HG03457 (cell line): ENCODE measurements at regions not wholly inside any gene's neighbourhood (a gene's known extent, or its start where the extent isn't known, plus 50 kb on each side); places are given as distances from the start of the nearest gene placed in this dataset.
"Not testable (repeated sequence)": the region's sequence is repeated elsewhere in the genome, so short reads cannot be mapped to it uniquely, and the experiment has no call there.

Source experiments
- ATAC-seq: cut with Tn5 transposase; IDR thresholded peaks from one replicate; pipeline ENCODE4 v1.9.1; 2021; ENCODE audit warnings: moderate number of reproducible peaks; ENCODE audit not compliant: unreplicated experiment

- ATAC-seq, result no peak
Measured at GRCh38 chr7:142447762-142448161, 189.9 kb upstream of the PRSS58 start.

- ATAC-seq, result no peak
Measured at GRCh38 chr7:142445019-142445686, 187.3 kb upstream of the PRSS58 start.

GRCh38 chr7:142443216-142444010 is 185.6 kb upstream of the PRSS58 start:
- no peak for ATAC-seq

- ATAC-seq, result no peak
Measured at GRCh38 chr7:142442396-142442795, 184.5 kb upstream of the PRSS58 start.

GRCh38 chr7:142440906-142441411 is 183.1 kb upstream of the PRSS58 start:
- ATAC-seq, result no peak

GRCh38 chr7:142440219-142440905 is 182.5 kb upstream of the PRSS58 start:
- ATAC-seq, result no peak

GRCh38 chr7:142439739-142440138 is 181.9 kb upstream of the PRSS58 start:
- ATAC-seq, result peak; percentile 41

GRCh38 chr7:142438923-142439515 is 181.2 kb upstream of the PRSS58 start:
- no peak for ATAC-seq

GRCh38 chr7:142438235-142438922 is 180.5 kb upstream of the PRSS58 start:
- ATAC-seq, result no peak

GRCh38 chr7:142437741-142438140 is 179.9 kb upstream of the PRSS58 start:
- no peak for ATAC-seq

GRCh38 chr7:142436601-142437000 is 178.7 kb upstream of the PRSS58 start:
- no peak for ATAC-seq

- not testable (repeated sequence) for ATAC-seq
Measured at GRCh38 chr7:142435606-142436005, 177.7 kb upstream of the PRSS58 start.

- no peak for ATAC-seq
Measured at GRCh38 chr7:142434666-142435167, 176.9 kb upstream of the PRSS58 start.

GRCh38 chr7:142434133-142434532 is 176.3 kb upstream of the PRSS58 start:
- ATAC-seq, result not testable (repeated sequence)

GRCh38 chr7:142432377-142432776 is 174.5 kb upstream of the PRSS58 start:
- ATAC-seq, result no peak

GRCh38 chr7:142431491-142431890 is 173.6 kb upstream of the PRSS58 start:
- ATAC-seq, result no peak

- ATAC-seq, result no peak
Measured at GRCh38 chr7:142428094-142428493, 170.2 kb upstream of the PRSS58 start.

GRCh38 chr7:142425281-142425680 is 167.4 kb upstream of the PRSS58 start:
- ATAC-seq, result no peak

- ATAC-seq, result no peak
Measured at GRCh38 chr7:142422621-142423020, 164.8 kb upstream of the PRSS58 start.

- ATAC-seq, result no peak
Measured at GRCh38 chr7:142420554-142421362, 162.9 kb upstream of the PRSS58 start.
